ENCODE measurements at regions not wholly inside any gene's neighbourhood (a gene's known extent, or its start where the extent isn't known, plus 50 kb on each side); places are given as distances from the start of the nearest gene placed in this dataset.

GRCh38 chr6:72457738-72458137 is 164.1 kb upstream of the KCNQ5 start:
- no peak overlapping the region for H3K4me3 Mint-ChIP-seq
- H3K27ac Mint-ChIP-seq = no peak overlapping the region
- H3K4me1 Mint-ChIP-seq = no peaks in the 10 kb centered on the region
- no peak for TF ChIP-seq CTCF (IDR thresholded peaks at IDR 0.05)
- H3K9me3 Mint-ChIP-seq = no peaks in the 10 kb centered on the region
- H3K36me3 Mint-ChIP-seq (ENCODE audit: low read depth) = no peaks in the 10 kb centered on the region
- H3K27me3 Mint-ChIP-seq (ENCODE audit: low read depth, poor library complexity) = peaks cover 10% of the 10 kb centered on the region
- DNase-seq = no peak

GRCh38 chr6:72458521-72458920 is 163.3 kb upstream of the KCNQ5 start:
- no peak overlapping the region for H3K27ac Mint-ChIP-seq
- H3K4me3 Mint-ChIP-seq = no peak overlapping the region
- no peaks in the 10 kb centered on the region for H3K9me3 Mint-ChIP-seq
- TF ChIP-seq CTCF (IDR thresholded peaks at IDR 0.05) = no peak
- no peaks in the 10 kb centered on the region for H3K36me3 Mint-ChIP-seq (ENCODE audit: low read depth)
- H3K27me3 Mint-ChIP-seq (ENCODE audit: low read depth, poor library complexity) = peaks cover 12% of the 10 kb centered on the region
- no peaks in the 10 kb centered on the region for H3K4me1 Mint-ChIP-seq
- DNase-seq = no peak

GRCh38 chr6:72461144-72461543 is 160.7 kb upstream of the KCNQ5 start:
- Mint-ChIP-seq H3K4me3 (no peak overlapping the region), H3K27me3 (ENCODE audit: low read depth, poor library complexity) (peaks cover 12% of the 10 kb centered on the region), H3K9me3 (no peaks in the 10 kb centered on the region), H3K36me3 (ENCODE audit: low read depth) (no peaks in the 10 kb centered on the region), H3K4me1 (peaks cover 4% of the 10 kb centered on the region), H3K27ac (peak overlapping the region; percentile 54)
- DNase-seq = no peak
- no peak for TF ChIP-seq CTCF (IDR thresholded peaks at IDR 0.05)

- Mint-ChIP-seq H3K36me3 (ENCODE audit: low read depth) (no peaks in the 10 kb centered on the region), H3K27me3 (ENCODE audit: low read depth, poor library complexity) (peaks cover 4% of the 10 kb centered on the region), H3K9me3 (peaks cover 2% of the 10 kb centered on the region), H3K27ac (no peak overlapping the region), H3K4me3 (no peak overlapping the region), H3K4me1 (peaks cover 4% of the 10 kb centered on the region)
- no peak for TF ChIP-seq CTCF (IDR thresholded peaks at IDR 0.05)
- DNase-seq = no peak
Observed at GRCh38 chr6:72464246-72464645, 157.6 kb upstream of the KCNQ5 start.

- no peak for TF ChIP-seq CTCF (IDR thresholded peaks at IDR 0.05)
- H3K4me1 Mint-ChIP-seq = peaks cover 4% of the 10 kb centered on the region
- no peak overlapping the region for H3K4me3 Mint-ChIP-seq
- H3K27ac Mint-ChIP-seq = no peak overlapping the region
- peaks cover 4% of the 10 kb centered on the region for H3K27me3 Mint-ChIP-seq (ENCODE audit: low read depth, poor library complexity)
- H3K36me3 Mint-ChIP-seq (ENCODE audit: low read depth) = no peaks in the 10 kb centered on the region
- DNase-seq = no peak
- peaks cover 5% of the 10 kb centered on the region for H3K9me3 Mint-ChIP-seq
Observed at GRCh38 chr6:72464791-72465691, 156.8 kb upstream of the KCNQ5 start.

GRCh38 chr6:72466471-72466870 is 155.4 kb upstream of the KCNQ5 start:
- H3K27me3 Mint-ChIP-seq (ENCODE audit: low read depth, poor library complexity) = peaks cover 8% of the 10 kb centered on the region
- no peak for TF ChIP-seq CTCF (IDR thresholded peaks at IDR 0.05)
- DNase-seq = no peak
- H3K27ac Mint-ChIP-seq = no peak overlapping the region
- H3K36me3 Mint-ChIP-seq (ENCODE audit: low read depth) = no peaks in the 10 kb centered on the region
- H3K4me3 Mint-ChIP-seq = no peak overlapping the region
- peaks cover 11% of the 10 kb centered on the region for H3K9me3 Mint-ChIP-seq
- peaks cover 4% of the 10 kb centered on the region for H3K4me1 Mint-ChIP-seq

All from nephron progenitor cell (in vitro differentiated cells).